ENCODE measurements at regions not wholly inside any gene's neighbourhood (a gene's known extent, or its start where the extent isn't known, plus 50 kb on each side); places are given as distances from the start of the nearest gene placed in this dataset.

DNA sequence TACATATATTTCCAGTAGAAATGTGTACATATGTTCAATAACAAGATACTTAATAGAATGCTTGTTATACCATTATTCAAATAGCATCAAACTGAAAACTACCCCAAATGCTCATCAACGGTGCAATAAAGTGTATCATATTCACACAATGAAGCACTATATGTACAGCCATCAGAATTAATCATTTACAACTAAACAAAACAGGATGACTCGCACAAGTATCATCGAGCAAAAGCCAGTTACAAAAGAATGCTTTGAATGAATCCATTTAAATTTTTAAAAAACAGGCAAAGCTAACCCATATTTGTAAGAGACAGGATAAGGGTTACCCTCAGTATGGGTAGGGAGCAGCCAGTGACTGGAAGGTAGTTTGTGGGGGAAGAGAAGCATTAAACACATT is 132.8 kb upstream of the PDE1A start:
- TF ChIP-seq ELF4 (IDR thresholded peaks at IDR 0.05), result no peak
- no peak for TF ChIP-seq SP1 (IDR thresholded peaks at IDR 0.05)
- TF ChIP-seq L3MBTL2 (conservative IDR thresholded peaks at IDR 0.05), result no peak
- no peak for TF ChIP-seq FOXK2 (IDR thresholded peaks at IDR 0.05)
- no peak for TF ChIP-seq NFRKB (IDR thresholded peaks at IDR 0.05)
- TF ChIP-seq ZNF384 (IDR thresholded peaks at IDR 0.05), result no peak

All from HEK293T (cell line).